IMR-90 (cell line): ENCODE measurements at regions not wholly inside any gene's neighbourhood (a gene's known extent, or its start where the extent isn't known, plus 50 kb on each side); places are given as distances from the start of the nearest gene placed in this dataset.

Experiments
- ATAC-seq: fragments of 200-7000 bp; cut with Tn5 transposase; 2 replicates; pipeline ENCODE4 v1.9.1; 2020; ENCODE audit warnings: low read depth, mild to moderate bottlenecking, moderate library complexity
- BruUV-seq: library from RNA; stranded (reverse); fragments of 400-500 nt; replicated peaks from 2 replicates; lab custom pipeline; 2021; lab: Mats Ljungman, UMichigan
- CTCF ChIA-PET: fragments of 300-600 bp; formaldehyde crosslinking; extraction: SDS; loops from one replicate; lab custom pipeline; 2021; ENCODE audit warnings: antibody characterized with exemption; lab: Yijun Ruan, JAX
- POLR2A ChIA-PET: fragments of 300-600 bp; sonication (Branson Sonifier 250); formaldehyde crosslinking; loops from one replicate; lab custom pipeline; 2022; ENCODE audit warnings: antibody characterized with exemption; ENCODE audit not compliant: unreplicated experiment; lab: Charles Lee
- DNase-seq: peaks from one replicate; pipeline ENCODE4 v3.0.0; 2013
- H2AFZ ChIP-seq: replicated peaks from 2 replicates; pipeline ENCODE3; 2013; ENCODE audit warnings: low read length, mild to moderate bottlenecking; ENCODE audit not compliant: poor library complexity
- H2AK5ac ChIP-seq: 2 replicates; pipeline ENCODE4 v1.6.1; 2013; ENCODE audit warnings: low read depth, low read length, inconsistent platforms
- H2AK9ac ChIP-seq: replicated peaks from 2 replicates; pipeline ENCODE3; 2013; ENCODE audit warnings: mild to moderate bottlenecking, low read depth, low read length, moderate library complexity; ENCODE audit not compliant: poor library complexity
- H2BK120ac ChIP-seq: 2 replicates; pipeline ENCODE4 v1.6.1; 2013; ENCODE audit warnings: low read depth, low read length, inconsistent platforms
- H2BK15ac ChIP-seq: 3 replicates; pipeline ENCODE4 v1.6.1; 2013; ENCODE audit warnings: low read depth, low read length, inconsistent platforms
- H2BK20ac ChIP-seq: 2 replicates; pipeline ENCODE4 v1.6.1; 2013; ENCODE audit warnings: low read depth, mild to moderate bottlenecking, inconsistent platforms, low read length, moderate library complexity
- H2BK5ac ChIP-seq: 2 replicates; pipeline ENCODE4 v1.6.1; 2013; ENCODE audit warnings: mild to moderate bottlenecking, low read depth, low read length, inconsistent platforms; ENCODE audit not compliant: poor library complexity, severe bottlenecking
- H3K14ac ChIP-seq: replicated peaks from 2 replicates; pipeline ENCODE4 v1.6.1; 2013; ENCODE audit warnings: low read depth, low read length, inconsistent platforms
- H3K18ac ChIP-seq: 2 replicates; pipeline ENCODE4 v1.6.1; 2013; ENCODE audit warnings: low read depth, low read length, control low read depth
- H3K23ac ChIP-seq: 2 replicates; pipeline ENCODE4 v1.6.1; 2013; ENCODE audit warnings: low read depth, low read length, inconsistent platforms
- H3K27ac ChIP-seq: 2 replicates; pipeline ENCODE4 v1.5.1; 2013; ENCODE audit warnings: mild to moderate bottlenecking, control low read depth, low read length; ENCODE audit not compliant: insufficient read depth
- H3K27me3 ChIP-seq: 2 replicates; pipeline ENCODE4 v1.6.1; 2013; ENCODE audit warnings: low read length; ENCODE audit not compliant: control insufficient read depth, insufficient read depth
- H3K36me3 ChIP-seq: 2 replicates; pipeline ENCODE4 v1.6.1; 2013; ENCODE audit warnings: low read length, mixed read lengths; ENCODE audit not compliant: control insufficient read depth, insufficient read depth
- H3K4ac ChIP-seq: 2 replicates; pipeline ENCODE4 v1.6.1; 2013; ENCODE audit warnings: low read depth, low read length, inconsistent platforms
- H3K4me1 ChIP-seq: 2 replicates; pipeline ENCODE4 v1.6.1; 2013; ENCODE audit warnings: low read length, mixed read lengths; ENCODE audit not compliant: control insufficient read depth, insufficient read depth
- H3K4me2 ChIP-seq: 2 replicates; pipeline ENCODE4 v1.6.1; 2013; ENCODE audit warnings: low read depth, mild to moderate bottlenecking, control low read depth, low read length, moderate library complexity
- H3K4me3 ChIP-seq: 2 replicates; pipeline ENCODE4 v1.5.1; 2013; ENCODE audit warnings: low read depth, mild to moderate bottlenecking, control low read depth, low read length, moderate library complexity; ENCODE audit not compliant: insufficient read depth
- H3K56ac ChIP-seq: 2 replicates; pipeline ENCODE4 v1.6.1; 2013; ENCODE audit warnings: low read length, inconsistent platforms; ENCODE audit not compliant: insufficient read depth; ENCODE audit errors: extremely low read depth
- H3K79me1 ChIP-seq, 2 experiments: 2 replicates each; pipeline ENCODE4 v1.6.1; 2013; ENCODE audit warnings: low read length in 2 of 2, inconsistent platforms in 1 of 2, low read depth in 1 of 2
- H3K9ac ChIP-seq: 2 replicates; pipeline ENCODE4 v1.6.1; 2013; ENCODE audit warnings: low read depth, low read length, control low read depth
- H3K9me1 ChIP-seq: 2 replicates; pipeline ENCODE4 v1.6.1; 2013; ENCODE audit warnings: low read length, inconsistent platforms; ENCODE audit not compliant: insufficient read depth
- H3K9me3 ChIP-seq: 2 replicates; pipeline ENCODE4 v1.6.1; 2013; ENCODE audit warnings: low read length; ENCODE audit not compliant: control insufficient read depth, insufficient read depth
- H4K20me1 ChIP-seq: 2 replicates; pipeline ENCODE4 v1.6.1; 2013; ENCODE audit warnings: low read length, inconsistent platforms; ENCODE audit not compliant: insufficient read depth
- H4K5ac ChIP-seq: 2 replicates; pipeline ENCODE4 v1.6.1; 2013; ENCODE audit warnings: mild to moderate bottlenecking, low read depth, low read length, control low read depth
- H4K8ac ChIP-seq, 2 experiments: 2 replicates each; pipeline ENCODE4 v1.6.1; 2013; ENCODE audit warnings: low read depth in 2 of 2, low read length in 2 of 2, control low read depth in 1 of 2, inconsistent platforms in 1 of 2
- H4K91ac ChIP-seq: 2 replicates; pipeline ENCODE4 v1.6.1; 2013; ENCODE audit warnings: low read depth, low read length, inconsistent platforms; ENCODE audit not compliant: insufficient read depth
- BHLHE40 ChIP-seq: fragments of 150-350 bp; IDR thresholded peaks from 2 replicates; pipeline ENCODE4 v1.6.1; 2016; ENCODE audit warnings: mild to moderate bottlenecking, low read depth, low read length
- CEBPB ChIP-seq: IDR thresholded peaks from 2 replicates; pipeline ENCODE4 v1.6.1; 2012; ENCODE audit warnings: low read depth, low read length, improper control_type of control experiment
- CHD1 ChIP-seq: IDR thresholded peaks from 2 replicates; pipeline ENCODE4 v1.6.1; 2012; ENCODE audit warnings: low read depth, low read length, improper control_type of control experiment
- CTCF ChIP-seq: conservative IDR thresholded peaks from 2 replicates; pipeline ENCODE4 v1.5.1; 2012; ENCODE audit warnings: mild to moderate bottlenecking, low read depth, low read length, improper control_type of control experiment
- ELK1 ChIP-seq: fragments of 150-350 bp; IDR thresholded peaks from 2 replicates; pipeline ENCODE4 v1.6.1; 2016; ENCODE audit warnings: low read depth, mild to moderate bottlenecking, low read length, moderate library complexity, borderline replicate concordance
- FOS ChIP-seq: fragments of 150-350 bp; IDR thresholded peaks from 2 replicates; pipeline ENCODE4 v1.6.1; 2016; ENCODE audit warnings: low read depth, low read length
- MAFK ChIP-seq: IDR thresholded peaks from 2 replicates; pipeline ENCODE4 v1.6.1; 2012; ENCODE audit warnings: low read depth, low read length, improper control_type of control experiment
- MAZ ChIP-seq: IDR thresholded peaks from 2 replicates; pipeline ENCODE4 v1.6.1; 2012; ENCODE audit warnings: low read depth, mild to moderate bottlenecking, low read length, improper control_type of control experiment, moderate library complexity, borderline replicate concordance
- MXI1 ChIP-seq: IDR thresholded peaks from 2 replicates; pipeline ENCODE4 v1.6.1; 2012; ENCODE audit warnings: low read depth, mild to moderate bottlenecking, low read length, moderate library complexity, borderline replicate concordance
- NFE2L2 ChIP-seq: fragments of 150-350 bp; IDR thresholded peaks from 2 replicates; pipeline ENCODE4 v1.6.1; 2016; ENCODE audit warnings: low read depth, mild to moderate bottlenecking, low read length
- POLR2A ChIP-seq: IDR thresholded peaks from 2 replicates; pipeline ENCODE4 v1.6.1; 2012; ENCODE audit warnings: mild to moderate bottlenecking, low read depth, low read length
- RAD21 ChIP-seq: IDR thresholded peaks from 2 replicates; pipeline ENCODE4 v1.6.1; 2012; ENCODE audit warnings: low read length, improper control_type of control experiment
- RCOR1 ChIP-seq: IDR thresholded peaks from 2 replicates; pipeline ENCODE4 v1.6.1; 2012; ENCODE audit warnings: mild to moderate bottlenecking, low read length, improper control_type of control experiment; ENCODE audit not compliant: insufficient replicate concordance
- RFX5 ChIP-seq: IDR thresholded peaks from 2 replicates; pipeline ENCODE4 v1.8.0; 2012; ENCODE audit warnings: low read depth, mild to moderate bottlenecking, low read length, moderate library complexity
- SMC3 ChIP-seq: fragments of 150-350 bp; IDR thresholded peaks from 2 replicates; pipeline ENCODE4 v1.6.1; 2016; ENCODE audit warnings: low read depth, mild to moderate bottlenecking, antibody characterized with exemption, low read length, moderate library complexity
- USF2 ChIP-seq: fragments of 150-350 bp; IDR thresholded peaks from 2 replicates; pipeline ENCODE4 v1.6.1; 2017; ENCODE audit warnings: mild to moderate bottlenecking, antibody characterized with exemption, low read length, low read depth
- whole genome bisulfite sequencing, 2 experiments: methylation state at CpG; one replicate each; pipeline versions ENCODE4 v1.1.5 to v1.1.7; 2013; ENCODE audit warnings: missing lambda C conversion rate in 2 of 2; ENCODE audit not compliant: insufficient read length in 1 of 2; ENCODE audit errors: extremely low coverage in 2 of 2; 5-methylcytosine and 5-hydroxymethylcytosine counted together
- dilution Hi-C: fragments of 300-500 bp; cut with HindIII; formaldehyde crosslinking; loops from one replicate; pipeline ENCODE4 v1.14.3; 2018; ENCODE audit warnings: low sequenced_read_pairs; ENCODE audit not compliant: unreplicated experiment
- in situ Hi-C: fragments of 300-500 bp; cut with MboI; formaldehyde crosslinking; loops from 3 replicates; pipeline ENCODE4 v1.14.3; 2019; ENCODE audit warnings: low sequenced_read_pairs, inconsistent platforms, mixed read lengths
- intact Hi-C: fragments of 100-400 bp; cut with micrococcal nuclease; formaldehyde crosslinking; loops from 2 replicates; pipeline ENCODE4 v1.10.0; 2022

- no peaks in the 10 kb centered on the region for H3K27me3 ChIP-seq
- intact Hi-C loops = no loop called here
- H3K36me3 ChIP-seq = no peaks in the 10 kb centered on the region
- H2BK20ac ChIP-seq = no peak overlapping the region
- no peaks in the 10 kb centered on the region for H3K9me1 ChIP-seq
- DNase-seq = no peak
- H3K4me3 ChIP-seq = no peak overlapping the region
- dilution Hi-C loops = no loop called here
- no peak overlapping the region for H2AK9ac ChIP-seq
- H4K91ac ChIP-seq = no peak overlapping the region
- H3K27ac ChIP-seq = no peak overlapping the region
- H4K5ac ChIP-seq = no peak overlapping the region
- no peaks in the 10 kb centered on the region for H3K79me1 ChIP-seq
- H2BK5ac ChIP-seq = no peak overlapping the region
- H2BK120ac ChIP-seq = no peak overlapping the region
- H3K56ac ChIP-seq = no peak overlapping the region
- H3K23ac ChIP-seq = no peak overlapping the region
- ChIA-PET POLR2A (no interaction called here), CTCF (no interaction called here)
- no peak overlapping the region for H2BK15ac ChIP-seq
- TF ChIP-seq POLR2A (no peak), NFE2L2 (no peak), RFX5 (no peak), SMC3 (no peak), FOS (no peak), CEBPB (no peak), ELK1 (no peak), MAFK (no peak), BHLHE40 (no peak), CTCF (no peak), MAZ (no peak), MXI1 (no peak), RCOR1 (no peak), CHD1 (no peak), USF2 (no peak), RAD21 (no peak)
- no peak for ATAC-seq
- no peak overlapping the region for H3K9ac ChIP-seq
- in situ Hi-C loops = no loop called here
- H2AFZ ChIP-seq = no peak overlapping the region
- WGBS, 2 experiments = no CpG with 5 or more reads among the region's 2 CpGs
- no peaks in the 10 kb centered on the region for H4K20me1 ChIP-seq
- BruUV-seq = no TSS peak
- H3K9me3 ChIP-seq = no peaks in the 10 kb centered on the region
- no peak overlapping the region for H3K4ac ChIP-seq
- H2AK5ac ChIP-seq = no peak overlapping the region
- no peak overlapping the region for H3K14ac ChIP-seq
- no peak overlapping the region for H4K8ac ChIP-seq
- H3K18ac ChIP-seq = no peak overlapping the region
- no peaks in the 10 kb centered on the region for H3K4me1 ChIP-seq
- no peak overlapping the region for H3K4me2 ChIP-seq
These were observed 386.6 kb downstream of the DIPK2A start for GRCh38 chr3:144358191-144358590.
